CD4-positive, alpha-beta T cell treated with Interleukin-1 beta for 1 hour (primary cell): ENCODE measurements at regions not wholly inside any gene's neighbourhood (a gene's known extent, or its start where the extent isn't known, plus 50 kb on each side); places are given as distances from the start of the nearest gene placed in this dataset.
"Not testable (repeated sequence)": the region's sequence is repeated elsewhere in the genome, so short reads cannot be mapped to it uniquely, and the experiment has no call there.

Experiments
- DNase-seq, 2 donors: peaks; one replicate each; pipeline ENCODE4 v3.0.0-alpha.2; 2020 to 2022

DNA sequence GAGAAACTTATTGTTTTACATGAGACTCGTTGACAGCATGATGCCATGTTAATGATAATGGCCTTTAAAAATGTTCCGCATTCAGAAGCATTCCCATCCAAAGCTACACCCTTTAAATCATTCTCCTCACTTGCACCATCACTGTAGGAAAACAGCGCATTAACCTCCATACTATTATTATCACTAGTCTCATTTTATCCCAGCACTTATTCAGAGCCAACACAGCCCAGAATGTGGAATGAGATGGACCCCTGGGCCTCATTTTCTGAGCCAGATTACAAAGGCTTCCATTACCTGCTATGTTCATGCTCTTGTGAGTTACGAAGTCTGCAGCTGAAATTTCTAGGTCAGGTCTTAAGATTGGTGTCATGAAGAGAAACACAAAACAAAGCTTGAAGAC is 159.4 kb downstream of the HS3ST3A1 start:
- DNase-seq, result no peak

DNA sequence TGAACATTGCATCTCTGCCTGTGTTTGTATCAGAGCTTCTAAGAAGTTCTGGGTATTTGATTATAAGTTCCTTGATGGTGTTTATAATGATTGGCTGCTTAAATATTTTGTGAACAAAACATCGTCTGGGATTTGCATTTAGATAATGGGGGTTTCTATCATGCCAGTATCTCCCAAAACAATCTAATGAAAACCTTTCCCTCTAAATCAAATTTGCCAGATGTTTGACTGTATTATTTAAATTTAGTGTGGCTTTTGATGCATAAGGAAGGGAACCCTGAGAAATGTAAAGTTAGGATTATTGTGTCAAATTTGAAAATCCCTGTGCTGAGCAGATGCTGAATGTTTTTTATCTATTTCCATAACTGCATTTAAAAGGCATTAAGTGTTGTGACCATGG is 159.9 kb downstream of the HS3ST3A1 start:
- no peak for DNase-seq

DNA sequence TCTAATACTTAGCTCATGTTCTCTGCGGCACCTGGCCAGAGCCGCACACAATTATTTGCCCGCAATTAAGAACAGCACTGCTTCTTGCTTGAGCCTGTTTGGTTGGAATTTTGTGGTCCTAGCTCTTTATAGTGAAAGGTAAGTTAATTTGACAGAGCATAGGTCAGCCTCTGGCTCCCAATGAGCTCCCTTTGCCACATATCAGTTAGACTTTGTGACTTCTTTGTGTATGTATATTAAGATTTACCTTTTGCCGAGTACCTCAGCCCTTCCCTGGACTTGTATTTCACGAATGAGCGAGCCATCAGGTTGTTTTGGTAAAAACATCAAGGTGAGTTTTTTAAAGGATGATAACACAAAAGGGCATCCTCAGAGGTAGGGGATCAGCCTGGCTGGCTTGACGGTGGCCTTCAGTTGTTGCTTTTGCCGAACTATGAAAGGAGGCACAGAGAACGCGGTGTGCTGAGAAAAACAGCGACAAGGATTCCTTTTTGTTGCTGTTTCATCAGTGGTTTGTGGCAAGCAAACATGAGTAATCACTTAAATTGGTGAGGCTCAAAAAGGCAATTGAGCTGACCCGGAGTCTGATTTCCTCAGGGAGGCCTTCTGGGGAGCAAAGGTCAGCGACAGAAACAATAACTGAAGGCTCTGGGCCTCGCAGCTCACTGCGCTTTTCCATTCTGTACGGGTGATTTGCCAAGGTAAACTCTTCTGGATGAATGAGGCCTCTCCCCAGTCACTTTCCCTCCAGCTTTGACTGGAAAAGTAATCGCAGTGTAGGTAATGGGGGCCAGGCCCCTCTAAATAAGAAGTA is 163.6 kb downstream of the HS3ST3A1 start:
- no peak for DNase-seq

GRCh38 chr17:13435230-13435629 is 166.5 kb downstream of the HS3ST3A1 start:
- no peak for DNase-seq

- no peak for DNase-seq
Observed at GRCh38 chr17:13429201-13429600, 172.5 kb downstream of the HS3ST3A1 start.

- no peak for DNase-seq
Observed at GRCh38 chr17:13428611-13429042, 173.1 kb downstream of the HS3ST3A1 start.

DNA sequence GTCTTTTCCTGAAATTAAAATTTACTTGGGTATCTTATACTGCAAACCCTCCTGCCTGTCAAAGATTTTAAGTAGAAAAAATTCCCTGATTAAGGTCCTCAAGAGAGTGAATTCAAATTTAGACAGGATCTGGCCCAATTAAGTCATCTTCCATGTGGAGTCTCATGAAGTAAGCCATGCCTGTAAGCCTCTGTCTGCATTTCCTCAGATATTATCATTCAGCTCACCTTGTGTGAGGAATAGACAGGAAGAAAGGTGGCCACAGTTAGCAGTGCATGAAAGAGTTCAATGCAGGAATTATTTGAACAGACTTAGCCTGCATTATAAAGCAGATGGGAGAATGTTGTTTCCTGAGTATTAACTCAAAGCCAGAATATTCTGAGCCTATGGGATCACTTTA is 174.7 kb downstream of the HS3ST3A1 start:
- no peak for DNase-seq

GRCh38 chr17:13425390-13425789 is 176.3 kb downstream of the HS3ST3A1 start:
- no peak for DNase-seq

DNA sequence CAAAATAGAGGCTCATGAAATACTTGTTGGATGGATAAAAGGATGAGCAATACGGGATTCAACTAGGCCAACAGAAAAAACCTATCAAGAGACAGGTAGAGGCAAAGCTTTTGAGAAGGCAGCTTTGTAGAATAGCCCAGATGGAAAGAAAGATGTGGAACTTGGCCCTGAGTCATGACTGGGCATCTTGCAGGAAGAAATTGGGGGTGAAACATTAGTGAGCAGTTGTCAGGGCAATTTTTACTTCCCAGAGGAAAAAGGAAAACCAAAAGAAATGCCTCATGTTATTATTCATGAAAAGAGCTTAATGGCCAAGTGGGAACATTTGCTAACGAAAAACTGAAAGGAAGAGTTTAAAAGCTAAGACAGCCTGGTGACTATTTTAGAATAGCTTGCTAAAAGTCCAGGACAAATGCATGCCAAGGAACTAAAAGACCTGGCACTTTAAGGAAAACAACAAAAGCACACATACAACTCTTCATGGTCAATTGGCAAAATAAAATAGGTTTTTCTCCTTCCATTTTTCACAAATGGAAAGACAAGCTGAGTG is 180.1 kb downstream of the HS3ST3A1 start:
- no peak for DNase-seq

GRCh38 chr17:13420878-13421277 is 180.9 kb downstream of the HS3ST3A1 start:
- no peak for DNase-seq

- no peak for DNase-seq
Observed at GRCh38 chr17:13420418-13420826, 181.3 kb downstream of the HS3ST3A1 start.

GRCh38 chr17:13419676-13420075 is 182.1 kb downstream of the HS3ST3A1 start:
- no peak for DNase-seq

DNA sequence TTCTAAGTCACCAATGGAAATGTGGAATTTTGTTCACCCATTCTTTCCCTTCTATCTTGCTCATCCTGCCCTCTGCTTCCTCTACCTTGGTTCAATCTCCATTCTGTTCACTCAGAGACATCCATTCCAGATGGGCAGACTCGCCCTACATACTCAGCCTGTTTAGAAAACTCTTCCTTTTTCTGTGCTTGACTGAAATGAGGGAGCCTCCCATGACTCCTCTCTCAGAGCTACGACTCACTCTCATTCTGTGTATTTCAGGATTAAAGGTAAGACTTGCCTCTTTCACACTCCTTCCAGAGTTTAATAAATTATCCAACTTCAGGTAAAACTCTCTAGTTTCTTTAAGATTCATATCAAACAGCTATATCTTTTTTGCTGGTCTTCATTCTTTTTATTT is 182.8 kb downstream of the HS3ST3A1 start:
- no peak for DNase-seq

GRCh38 chr17:13417381-13417950 is 184.3 kb downstream of the HS3ST3A1 start:
- no peak for DNase-seq

DNA sequence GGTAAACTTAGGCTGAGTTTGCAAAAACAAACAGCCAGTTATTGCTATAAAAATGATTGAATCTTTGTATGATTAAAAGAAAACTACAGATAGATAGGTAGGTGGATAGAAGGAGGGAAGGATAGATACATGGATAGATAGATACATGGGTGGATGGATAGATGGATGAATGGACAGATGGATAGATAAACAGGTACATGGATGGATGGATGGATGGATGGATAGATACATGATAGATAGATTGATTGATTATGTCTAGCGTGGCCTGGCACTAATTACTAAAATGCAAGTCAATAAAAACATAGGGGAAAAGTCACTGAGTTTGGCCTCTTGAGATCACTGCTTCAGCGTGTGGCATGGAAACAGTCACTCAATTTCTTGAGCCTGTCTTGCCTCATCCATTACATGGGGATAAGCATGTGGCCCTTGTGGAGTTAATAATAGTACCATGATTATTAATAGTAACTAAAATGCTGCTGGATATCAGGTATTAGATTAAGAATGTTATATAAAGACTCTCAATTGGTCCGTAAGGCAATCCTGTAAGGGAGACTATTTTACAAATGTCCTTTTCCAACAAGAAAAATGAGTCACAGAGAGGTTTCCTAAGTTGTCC is 184.9 kb downstream of the HS3ST3A1 start:
- no peak for DNase-seq

GRCh38 chr17:13415871-13416416 is 185.8 kb downstream of the HS3ST3A1 start:
- no peak for DNase-seq

GRCh38 chr17:13415200-13415599 is 186.5 kb downstream of the HS3ST3A1 start:
- not testable (repeated sequence) for DNase-seq

DNA sequence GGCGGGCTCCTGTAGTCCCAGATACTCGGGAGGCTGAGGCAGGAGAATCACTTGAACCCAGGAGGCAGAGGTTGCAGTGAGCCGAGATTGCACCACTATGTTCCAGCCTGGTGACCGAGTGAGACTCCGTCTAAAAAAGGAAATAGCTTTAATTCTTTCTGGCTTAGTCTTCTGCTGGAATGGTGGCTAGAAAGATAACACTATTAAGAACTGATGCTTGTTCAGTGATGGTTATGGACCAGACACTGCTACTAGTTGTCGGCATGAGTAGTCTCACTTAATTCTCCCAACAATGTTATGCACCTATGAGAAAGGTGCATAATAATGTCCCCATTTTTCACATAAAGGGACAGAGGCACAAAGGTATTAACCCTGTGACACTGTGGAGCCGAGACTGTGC is 188.7 kb downstream of the HS3ST3A1 start:
- DNase-seq, result no peak

DNA sequence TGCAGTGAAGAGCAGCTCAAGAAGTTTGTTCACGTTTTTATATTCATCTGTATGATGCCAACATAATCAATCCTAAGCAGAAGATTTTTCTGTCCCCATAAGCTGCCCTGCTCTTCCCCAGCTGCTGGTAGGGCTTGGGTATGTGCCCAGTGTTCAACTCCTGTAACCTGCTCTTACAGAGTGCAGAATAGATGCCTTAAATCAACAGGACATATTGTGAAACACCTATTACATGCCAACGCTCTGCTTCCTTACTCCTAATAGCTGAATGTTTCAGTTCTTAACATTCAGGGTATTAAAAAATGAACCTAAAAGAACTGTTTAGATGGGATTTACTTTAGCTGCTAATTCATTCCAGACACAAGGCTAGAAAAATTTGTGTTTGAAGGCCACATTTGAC is 190.9 kb downstream of the HS3ST3A1 start:
- no peak for DNase-seq

DNA sequence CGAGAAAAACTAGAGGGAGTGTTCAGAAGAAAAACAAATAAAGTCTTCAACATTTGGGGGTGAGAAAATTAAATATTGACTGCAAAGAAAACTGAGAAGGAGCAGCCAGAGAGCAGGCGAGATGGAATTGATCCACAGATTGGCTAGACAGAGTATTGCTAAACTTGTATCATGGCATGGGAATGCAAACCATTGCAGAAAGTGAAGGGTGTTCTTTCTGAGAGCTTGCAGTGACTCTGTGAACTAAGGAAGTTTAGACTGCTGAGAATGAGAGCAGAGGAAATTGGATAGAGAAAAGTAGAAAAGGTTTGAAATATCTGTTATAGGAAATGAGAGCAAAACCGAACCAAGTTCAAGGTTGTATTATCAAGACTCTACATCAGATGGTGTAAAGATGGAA is 191.5 kb downstream of the HS3ST3A1 start:
- no peak for DNase-seq

DNA sequence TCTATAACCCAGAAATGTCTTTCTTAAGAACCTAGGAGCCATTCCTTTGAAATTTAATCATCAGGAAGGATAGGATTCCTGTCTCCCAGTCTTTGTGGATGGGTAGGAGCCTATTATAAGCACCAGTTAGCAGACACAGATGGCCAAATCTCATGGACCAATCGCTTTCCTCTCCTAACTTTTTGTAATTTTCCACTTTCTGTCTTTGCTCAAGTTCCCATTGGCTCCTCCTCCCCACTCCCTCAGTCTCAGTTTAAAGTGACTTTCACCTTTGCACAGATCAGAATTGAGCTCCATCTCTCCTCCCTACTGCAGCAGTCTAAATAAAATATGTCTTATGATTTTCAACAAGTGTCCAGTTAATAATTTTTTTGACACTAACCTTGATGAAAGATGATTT is 192.3 kb downstream of the HS3ST3A1 start:
- no peak for DNase-seq

DNA sequence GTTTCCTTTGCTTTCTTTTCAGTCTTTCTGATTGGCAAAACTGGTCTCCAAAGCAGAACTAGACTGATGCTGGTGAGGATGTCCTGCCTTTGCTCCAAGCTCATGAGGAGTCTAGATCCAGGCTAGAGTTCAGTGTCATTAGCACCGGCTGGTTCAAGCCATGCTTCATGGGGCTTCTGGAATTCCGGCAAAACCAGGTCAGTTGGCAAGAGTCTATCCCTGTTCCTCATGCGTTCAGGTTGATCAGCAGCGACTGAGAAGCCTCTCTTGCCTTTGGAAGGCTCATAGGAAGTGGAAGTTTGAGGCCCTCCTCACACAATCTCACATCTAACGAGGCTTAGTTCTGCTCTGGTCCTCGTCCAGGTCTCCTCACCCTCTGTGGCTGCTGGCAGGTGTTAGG is 194.3 kb downstream of the HS3ST3A1 start:
- no peak for DNase-seq

- DNase-seq, result no peak
Observed at GRCh38 chr17:13405807-13406206, 195.9 kb downstream of the HS3ST3A1 start.

GRCh38 chr17:13405080-13405479 is 196.6 kb downstream of the HS3ST3A1 start:
- DNase-seq, result no peak
